MM.1S (cell line): ENCODE measurements at regions not wholly inside any gene's neighbourhood (a gene's known extent, or its start where the extent isn't known, plus 50 kb on each side); places are given as distances from the start of the nearest gene placed in this dataset.

ENCODE experiments used
- DNase-seq: peaks from one replicate; pipeline ENCODE4 v3.0.0-alpha.2; 2015
- H2AFZ ChIP-seq: fragments of 300-600 bp; sonication (generic); 2 replicates; pipeline ENCODE4 v1.6.0; 2016; ENCODE audit warnings: antibody characterized with exemption, low read length
- H3F3A ChIP-seq: fragments of 300-600 bp; sonication (generic); 2 replicates; pipeline ENCODE4 v1.6.1; 2016; ENCODE audit warnings: mild to moderate bottlenecking, antibody characterized with exemption, low read length, moderate library complexity, mixed read lengths; ENCODE audit not compliant: insufficient read depth
- H3K27ac ChIP-seq: fragments of 300-600 bp; sonication (generic); 2 replicates; pipeline ENCODE4 v1.5.1; 2016; ENCODE audit warnings: mild to moderate bottlenecking, low read length
- H3K27me3 ChIP-seq: fragments of 300-600 bp; sonication (generic); replicated peaks from 2 replicates; pipeline ENCODE4 v1.6.0; 2016; ENCODE audit warnings: low read length; ENCODE audit not compliant: insufficient read depth
- H3K36me3 ChIP-seq: fragments of 300-600 bp; sonication (generic); replicated peaks from 2 replicates; pipeline ENCODE4 v1.6.1; 2016; ENCODE audit warnings: mild to moderate bottlenecking, low read length, mixed read lengths; ENCODE audit not compliant: insufficient read depth
- H3K4me1 ChIP-seq: fragments of 300-600 bp; sonication (generic); 2 replicates; pipeline ENCODE4 v1.6.1; 2016; ENCODE audit warnings: low read length, mixed read lengths
- H3K4me2 ChIP-seq: fragments of 300-600 bp; sonication (generic); 2 replicates; pipeline ENCODE4 v1.6.0; 2016; ENCODE audit warnings: low read depth, low read length
- H3K4me3 ChIP-seq: fragments of 300-600 bp; sonication (generic); 2 replicates; pipeline ENCODE4 v1.5.1; 2016; ENCODE audit warnings: low read length, mixed read lengths
- H3K79me2 ChIP-seq: fragments of 300-600 bp; sonication (generic); 2 replicates; pipeline ENCODE4 v1.6.1; 2016; ENCODE audit warnings: mixed run types, low read length, mixed read lengths
- H3K9ac ChIP-seq: fragments of 300-600 bp; sonication (generic); 2 replicates; pipeline ENCODE4 v1.6.1; 2016; ENCODE audit warnings: low read length, mixed read lengths
- H3K9me2 ChIP-seq: fragments of 300-600 bp; sonication (generic); replicated peaks from 2 replicates; pipeline ENCODE4 v1.6.1; 2016; ENCODE audit warnings: mild to moderate bottlenecking, low read length, mixed read lengths; ENCODE audit not compliant: insufficient read depth
- H3K9me3 ChIP-seq: fragments of 300-600 bp; sonication (generic); replicated peaks from 2 replicates; pipeline ENCODE4 v1.6.1; 2016; ENCODE audit warnings: mild to moderate bottlenecking, low read length, mixed read lengths; ENCODE audit not compliant: insufficient read depth
- H4K20me1 ChIP-seq: fragments of 300-600 bp; sonication (generic); 2 replicates; pipeline ENCODE4 v1.6.1; 2016; ENCODE audit warnings: mild to moderate bottlenecking, low read length, moderate library complexity, mixed read lengths; ENCODE audit not compliant: insufficient read depth
- EZH2 ChIP-seq: fragments of 300-600 bp; sonication (generic); optimal IDR thresholded peaks from 2 replicates; pipeline ENCODE3; 2017; ENCODE audit warnings: low read depth, mild to moderate bottlenecking, antibody characterized with exemption, low read length, mixed read lengths
- EZH2phosphoT487 ChIP-seq: fragments of 300-600 bp; sonication (generic); IDR thresholded peaks from 2 replicates; pipeline ENCODE4 v1.6.1; 2018; ENCODE audit warnings: antibody characterized with exemption, low read length
- TF ChIP-seq, protein P1 (sequence below): fragments of 300-600 bp; sonication (generic); IDR thresholded peaks from 2 replicates; pipeline ENCODE4 v1.5.1; 2016; ENCODE audit warnings: antibody characterized with exemption, low read length, mixed read lengths

- DNase-seq = no peak
- no peaks in the 10 kb centered on the region for H3K79me2 ChIP-seq
Observed at GRCh38 chr10:20991526-20991925, 94.4 kb upstream of the NEBL start.

GRCh38 chr10:20990604-20991003 lies 93.5 kb upstream of the NEBL start:
- no peaks in the 10 kb centered on the region for H3K9me3 ChIP-seq
- H3F3A ChIP-seq = no peaks in the 10 kb centered on the region
- H3K36me3 ChIP-seq = no peaks in the 10 kb centered on the region
- no peaks in the 10 kb centered on the region for H3K4me1 ChIP-seq
- H3K9ac ChIP-seq = no peak overlapping the region
- H3K27ac ChIP-seq = no peak overlapping the region
- H4K20me1 ChIP-seq = no peaks in the 10 kb centered on the region
- H3K79me2 ChIP-seq = no peaks in the 10 kb centered on the region
- no peak overlapping the region for H3K4me3 ChIP-seq
- H3K27me3 ChIP-seq = no peaks in the 10 kb centered on the region
- H3K9me2 ChIP-seq = no peaks in the 10 kb centered on the region
- no peak for TF ChIP-seq EZH2phosphoT487
- TF ChIP-seq EZH2 = no peak
- TF ChIP-seq, protein P1, sequence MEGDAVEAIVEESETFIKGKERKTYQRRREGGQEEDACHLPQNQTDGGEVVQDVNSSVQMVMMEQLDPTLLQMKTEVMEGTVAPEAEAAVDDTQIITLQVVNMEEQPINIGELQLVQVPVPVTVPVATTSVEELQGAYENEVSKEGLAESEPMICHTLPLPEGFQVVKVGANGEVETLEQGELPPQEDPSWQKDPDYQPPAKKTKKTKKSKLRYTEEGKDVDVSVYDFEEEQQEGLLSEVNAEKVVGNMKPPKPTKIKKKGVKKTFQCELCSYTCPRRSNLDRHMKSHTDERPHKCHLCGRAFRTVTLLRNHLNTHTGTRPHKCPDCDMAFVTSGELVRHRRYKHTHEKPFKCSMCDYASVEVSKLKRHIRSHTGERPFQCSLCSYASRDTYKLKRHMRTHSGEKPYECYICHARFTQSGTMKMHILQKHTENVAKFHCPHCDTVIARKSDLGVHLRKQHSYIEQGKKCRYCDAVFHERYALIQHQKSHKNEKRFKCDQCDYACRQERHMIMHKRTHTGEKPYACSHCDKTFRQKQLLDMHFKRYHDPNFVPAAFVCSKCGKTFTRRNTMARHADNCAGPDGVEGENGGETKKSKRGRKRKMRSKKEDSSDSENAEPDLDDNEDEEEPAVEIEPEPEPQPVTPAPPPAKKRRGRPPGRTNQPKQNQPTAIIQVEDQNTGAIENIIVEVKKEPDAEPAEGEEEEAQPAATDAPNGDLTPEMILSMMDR = no peak
- H2AFZ ChIP-seq = no peak overlapping the region
- no peak overlapping the region for H3K4me2 ChIP-seq
- no peak for DNase-seq

More at GRCh38 chr10:20991526-20991925, 94.4 kb upstream of the NEBL start:
- Histone ChIP-seq H3F3A (no peaks in the 10 kb centered on the region), H3K4me2 (no peak overlapping the region), H4K20me1 (no peaks in the 10 kb centered on the region), H3K9ac (no peak overlapping the region), H3K27me3 (no peaks in the 10 kb centered on the region), H3K4me1 (no peaks in the 10 kb centered on the region), H3K36me3 (no peaks in the 10 kb centered on the region), H2AFZ (no peak overlapping the region), H3K27ac (no peak overlapping the region), H3K9me3 (no peaks in the 10 kb centered on the region), H3K4me3 (no peak overlapping the region), H3K9me2 (no peaks in the 10 kb centered on the region)
- no peak for TF ChIP-seq EZH2
- no peak for TF ChIP-seq EZH2phosphoT487
- TF ChIP-seq, protein P1 = no peak

- Histone ChIP-seq H3K4me1 (no peaks in the 10 kb centered on the region), H3K27ac (no peak overlapping the region), H3K27me3 (no peaks in the 10 kb centered on the region), H4K20me1 (no peaks in the 10 kb centered on the region), H3K9ac (no peak overlapping the region), H3K4me3 (no peak overlapping the region), H3K36me3 (no peaks in the 10 kb centered on the region), H2AFZ (no peak overlapping the region), H3K9me2 (no peaks in the 10 kb centered on the region), H3K4me2 (no peak overlapping the region), H3K9me3 (no peaks in the 10 kb centered on the region), H3F3A (no peaks in the 10 kb centered on the region), H3K79me2 (no peaks in the 10 kb centered on the region)
- DNase-seq = no peak
- TF ChIP-seq EZH2 (no peak), EZH2phosphoT487 (no peak)
- TF ChIP-seq, protein P1 = no peak
Observed at GRCh38 chr10:20988357-20988983, 91.4 kb upstream of the NEBL start.
